B cell (primary cell): ENCODE measurements at regions not wholly inside any gene's neighbourhood (a gene's known extent, or its start where the extent isn't known, plus 50 kb on each side); places are given as distances from the start of the nearest gene placed in this dataset.

Source experiments
- ATAC-seq: fragments of 200-7000 bp; cut with Tn5 transposase; one replicate; pipeline ENCODE4 v1.10.0; 2021; ENCODE audit warnings: low read depth, mild to moderate bottlenecking, moderate number of reproducible peaks, moderate library complexity
- CTCF ChIA-PET: fragments of 350-600 bp; sonication (Branson Sonifier 250); formaldehyde crosslinking; loops from one replicate; lab custom pipeline; 2021; ENCODE audit warnings: antibody characterized with exemption, inconsistent platforms; lab: Charles Lee
- POLR2A ChIA-PET: fragments of 350-600 bp; sonication (Branson Sonifier 250); formaldehyde crosslinking; loops from one replicate; lab custom pipeline; 2021; ENCODE audit warnings: antibody characterized with exemption; lab: Charles Lee
- DNase-seq: peaks from one replicate; pipeline ENCODE4 v3.0.0; 2013
- H2AFZ ChIP-seq: 2 replicates; pipeline ENCODE4 v1.6.1; 2012; ENCODE audit warnings: mild to moderate bottlenecking, low read depth, low read length; ENCODE audit not compliant: insufficient read depth, poor library complexity, severe bottlenecking
- H3K27ac ChIP-seq, 2 donors: 1 replicate in 1 of 2; 2 replicates in 1 of 2; pipeline ENCODE4 v1.5.1; 2012 to 2013; ENCODE audit warnings: low read length in 2 of 2, mild to moderate bottlenecking in 2 of 2, moderate library complexity in 1 of 2
- H3K27me3 ChIP-seq, 4 experiments: fragments of 200-600 bp in 1 of 4; sonication (generic) in 1 of 4; replicated peaks in 1 of 4; 1 replicate in 2 of 4; 2 replicates in 2 of 4; pipeline versions ENCODE4 v1.6.1 to v1.7.0; 2013 to 2016; ENCODE audit warnings: low read length in 3 of 4, mild to moderate bottlenecking in 2 of 4, mixed read lengths in 1 of 4, moderate library complexity in 1 of 4; ENCODE audit not compliant: insufficient read depth in 4 of 4, control insufficient read depth in 3 of 4; ENCODE audit errors: control extremely low read depth in 1 of 4
- H3K36me3 ChIP-seq, 2 experiments: replicated peaks in 1 of 2; 1 replicate in 1 of 2; 2 replicates in 1 of 2; pipeline versions ENCODE4 v1.6.1 to v1.7.1; 2013; ENCODE audit warnings: low read length in 1 of 2; ENCODE audit not compliant: insufficient read depth in 2 of 2, control insufficient read depth in 1 of 2; ENCODE audit errors: control extremely low read depth in 1 of 2, extremely low read depth in 1 of 2
- H3K4me1 ChIP-seq, 2 donors: fragments of 200-600 bp in 1 of 2; sonication (generic) in 1 of 2; 1 replicate in 1 of 2; 2 replicates in 1 of 2; pipeline versions ENCODE4 v1.5.1 to v1.6.1; 2013 to 2017; ENCODE audit warnings: low read length in 2 of 2; ENCODE audit not compliant: control insufficient read depth in 2 of 2, insufficient read depth in 2 of 2
- H3K4me2 ChIP-seq: replicated peaks from 2 replicates; pipeline ENCODE3; 2012; ENCODE audit warnings: mild to moderate bottlenecking, low read depth, low read length; ENCODE audit not compliant: poor library complexity, severe bottlenecking
- H3K4me3 ChIP-seq, 5 experiments: fragments of 200-600 bp in 1 of 5; sonication (generic) in 1 of 5; 1 replicate in 3 of 5; 2 replicates in 2 of 5; pipeline versions ENCODE4 v1.5.1 to v1.7.0; 2011 to 2016; ENCODE audit warnings: low read length in 4 of 5, mild to moderate bottlenecking in 4 of 5, low read depth in 2 of 5, control low read depth in 1 of 5, moderate library complexity in 1 of 5; ENCODE audit not compliant: insufficient read depth in 1 of 5; ENCODE audit errors: control extremely low read depth in 1 of 5, extremely low read depth in 1 of 5
- H3K79me2 ChIP-seq: fragments of 200-600 bp; sonication (generic); one replicate; pipeline ENCODE4 v1.6.0; 2016; ENCODE audit warnings: low read length; ENCODE audit not compliant: control insufficient read depth, insufficient read depth
- H3K9ac ChIP-seq: fragments of 200-600 bp; sonication (generic); 2 replicates; pipeline ENCODE4 v1.6.1; 2017; ENCODE audit warnings: mild to moderate bottlenecking, low read length, moderate library complexity
- H3K9me3 ChIP-seq, 3 donors: one replicate each; pipeline versions ENCODE4 v1.6.1 to v1.7.1; 2013; ENCODE audit warnings: low read length in 2 of 3; ENCODE audit not compliant: control insufficient read depth in 2 of 3, insufficient read depth in 1 of 3; ENCODE audit errors: control extremely low read depth in 1 of 3
- H4K20me1 ChIP-seq: 2 replicates; pipeline ENCODE4 v1.6.0; 2012; ENCODE audit warnings: mild to moderate bottlenecking, low read length; ENCODE audit not compliant: insufficient read depth, control insufficient read depth, poor library complexity, severe bottlenecking
- H3K27ac Mint-ChIP-seq: one replicate; pipeline ENCODE4 v1.8.0; 2021; ENCODE audit warnings: mixed read lengths
- H3K27me3 Mint-ChIP-seq: one replicate; pipeline ENCODE4 v1.8.0; 2021; ENCODE audit warnings: mixed read lengths
- H3K4me1 Mint-ChIP-seq: one replicate; pipeline ENCODE4 v1.8.0; 2021; ENCODE audit warnings: mixed read lengths
- H3K4me3 Mint-ChIP-seq: one replicate; pipeline ENCODE4 v1.8.0; 2021; ENCODE audit warnings: mixed read lengths
- H3K9me3 Mint-ChIP-seq: one replicate; pipeline ENCODE4 v1.8.0; 2022; ENCODE audit warnings: mixed read lengths; ENCODE audit not compliant: insufficient read depth
- EZH2 ChIP-seq: IDR thresholded peaks from 2 replicates; pipeline ENCODE4 v1.6.1; 2012; ENCODE audit warnings: borderline replicate concordance, low read depth, mild to moderate bottlenecking, moderate library complexity, low read length; ENCODE audit not compliant: insufficient read depth, poor library complexity, severe bottlenecking
- WGBS: methylation state at CpG from one replicate; pipeline ENCODE4 v1.1.5; 2013; ENCODE audit warnings: missing lambda C conversion rate; ENCODE audit not compliant: insufficient coverage; 5-methylcytosine and 5-hydroxymethylcytosine counted together
- intact Hi-C: fragments of 100-400 bp; cut with micrococcal nuclease; formaldehyde crosslinking; loops from one replicate; pipeline ENCODE4 v1.10.0; 2022
- TF ChIP-seq, protein P1 (sequence below): fragments of 200-600 bp; IDR thresholded peaks from one replicate; pipeline ENCODE4 v1.8.0; 2022; ENCODE audit warnings: antibody characterized with exemption, mild to moderate bottlenecking

DNA sequence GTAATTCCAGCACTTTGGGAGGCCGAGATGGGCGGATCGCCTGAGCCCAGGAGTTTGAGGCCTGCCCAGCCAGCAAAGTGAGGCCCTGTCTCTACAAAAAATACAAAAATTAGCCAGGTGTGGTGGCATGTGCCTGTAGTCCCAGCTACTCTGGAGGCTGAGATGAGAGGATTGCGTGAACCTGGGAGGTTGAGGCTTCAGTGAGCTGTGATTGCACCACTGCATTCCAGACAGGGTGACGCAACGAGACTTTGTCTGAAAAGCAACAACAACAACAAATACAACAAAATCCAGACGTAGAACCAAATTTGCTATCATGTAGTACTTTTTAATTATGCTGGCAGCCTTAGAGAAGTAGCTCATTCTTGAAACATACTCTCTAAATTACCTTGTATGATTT, 277.1 kb downstream of the KLF5 start:
- no peaks in the 10 kb centered on the region for H3K9me3 Mint-ChIP-seq
- ChIA-PET POLR2A (no interaction called here), CTCF (no interaction called here)
- Histone ChIP-seq H3K4me2 (no peak overlapping the region), H3K27me3 (no peaks in the 10 kb centered on the region), H3K9me3 (no peaks in the 10 kb centered on the region), H4K20me1 (no peaks in the 10 kb centered on the region), H3K4me1 (no peaks in the 10 kb centered on the region), H3K4me3 (no peak overlapping the region), H3K36me3 (no peaks in the 10 kb centered on the region), H3K27ac (no peak overlapping the region), H2AFZ (no peak overlapping the region), H3K79me2 (no peaks in the 10 kb centered on the region), H3K9ac (no peak overlapping the region)
- H3K4me1 Mint-ChIP-seq, result no peaks in the 10 kb centered on the region
- no peak for TF ChIP-seq EZH2
- TF ChIP-seq, protein P1, sequence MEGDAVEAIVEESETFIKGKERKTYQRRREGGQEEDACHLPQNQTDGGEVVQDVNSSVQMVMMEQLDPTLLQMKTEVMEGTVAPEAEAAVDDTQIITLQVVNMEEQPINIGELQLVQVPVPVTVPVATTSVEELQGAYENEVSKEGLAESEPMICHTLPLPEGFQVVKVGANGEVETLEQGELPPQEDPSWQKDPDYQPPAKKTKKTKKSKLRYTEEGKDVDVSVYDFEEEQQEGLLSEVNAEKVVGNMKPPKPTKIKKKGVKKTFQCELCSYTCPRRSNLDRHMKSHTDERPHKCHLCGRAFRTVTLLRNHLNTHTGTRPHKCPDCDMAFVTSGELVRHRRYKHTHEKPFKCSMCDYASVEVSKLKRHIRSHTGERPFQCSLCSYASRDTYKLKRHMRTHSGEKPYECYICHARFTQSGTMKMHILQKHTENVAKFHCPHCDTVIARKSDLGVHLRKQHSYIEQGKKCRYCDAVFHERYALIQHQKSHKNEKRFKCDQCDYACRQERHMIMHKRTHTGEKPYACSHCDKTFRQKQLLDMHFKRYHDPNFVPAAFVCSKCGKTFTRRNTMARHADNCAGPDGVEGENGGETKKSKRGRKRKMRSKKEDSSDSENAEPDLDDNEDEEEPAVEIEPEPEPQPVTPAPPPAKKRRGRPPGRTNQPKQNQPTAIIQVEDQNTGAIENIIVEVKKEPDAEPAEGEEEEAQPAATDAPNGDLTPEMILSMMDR, result no peak
- 100% methylated on average over 3 of the region's 7 CpGs for WGBS
- ATAC-seq, result no peak
- DNase-seq, result no peak
- no peaks in the 10 kb centered on the region for H3K27me3 Mint-ChIP-seq
- intact Hi-C loops, result no loop called here
- no peak overlapping the region for H3K4me3 Mint-ChIP-seq
- H3K27ac Mint-ChIP-seq, result no peak overlapping the region

DNA sequence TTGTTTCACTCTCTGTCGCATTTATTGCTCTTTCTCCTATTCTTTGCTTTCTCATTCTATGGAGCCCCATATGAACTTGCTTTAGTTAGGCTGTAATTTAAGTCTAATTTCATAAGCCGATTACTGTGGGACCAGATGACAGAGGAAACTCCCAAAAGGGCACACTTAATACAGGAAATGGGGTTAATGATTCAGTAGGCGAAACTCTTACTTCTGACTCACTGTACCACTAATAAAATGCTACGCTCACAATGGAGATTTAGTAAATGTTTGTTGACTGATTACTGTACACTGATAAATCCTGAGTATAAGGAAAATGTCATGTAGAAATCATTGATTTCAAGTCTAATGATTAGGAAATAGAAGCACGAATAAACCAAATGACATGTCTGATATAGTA, 276.4 kb downstream of the KLF5 start:
- WGBS, result no CpG with 5 or more reads among the region's 5 CpGs
- POLR2A ChIA-PET, result no interaction called here
- no peaks in the 10 kb centered on the region for H3K4me1 Mint-ChIP-seq
- H3K27ac Mint-ChIP-seq, result no peak overlapping the region
- Histone ChIP-seq H3K27me3 (no peaks in the 10 kb centered on the region), H3K36me3 (no peaks in the 10 kb centered on the region), H3K79me2 (no peaks in the 10 kb centered on the region), H3K9me3 (no peaks in the 10 kb centered on the region), H3K4me1 (no peaks in the 10 kb centered on the region), H2AFZ (no peak overlapping the region), H4K20me1 (no peaks in the 10 kb centered on the region), H3K4me2 (no peak overlapping the region), H3K4me3 (no peak overlapping the region), H3K9ac (no peak overlapping the region), H3K27ac (no peak overlapping the region)
- ATAC-seq, result no peak
- H3K9me3 Mint-ChIP-seq, result peaks cover 2% of the 10 kb centered on the region
- intact Hi-C loops, result no loop called here
- TF ChIP-seq, protein P1, result no peak
- DNase-seq, result no peak
- no peak overlapping the region for H3K4me3 Mint-ChIP-seq
- CTCF ChIA-PET, result no interaction called here
- H3K27me3 Mint-ChIP-seq, result no peaks in the 10 kb centered on the region
